Effector memory CD4-positive, alpha-beta T cell (primary cell): ENCODE measurements at regions not wholly inside any gene's neighbourhood (a gene's known extent, or its start where the extent isn't known, plus 50 kb on each side); places are given as distances from the start of the nearest gene placed in this dataset.
"Not testable (repeated sequence)": the region's sequence is repeated elsewhere in the genome, so short reads cannot be mapped to it uniquely, and the experiment has no call there.

ENCODE experiments used
- DNase-seq, 3 donors: peaks; one replicate each; pipeline ENCODE4 v3.0.0-alpha.2; 2020
- H3K27ac ChIP-seq: 2 replicates; pipeline ENCODE4 v1.7.0; 2013; ENCODE audit warnings: mild to moderate bottlenecking, low read length, moderate library complexity; ENCODE audit not compliant: insufficient read depth, poor library complexity, severe bottlenecking
- H3K27me3 ChIP-seq: replicated peaks from 2 replicates; pipeline ENCODE4 v1.7.0; 2013; ENCODE audit warnings: mild to moderate bottlenecking, low read length; ENCODE audit not compliant: insufficient read depth, control insufficient read depth, poor library complexity, severe bottlenecking
- H3K36me3 ChIP-seq: 2 replicates; pipeline ENCODE4 v1.7.0; 2013; ENCODE audit warnings: mild to moderate bottlenecking, low read length, moderate library complexity; ENCODE audit not compliant: control insufficient read depth, insufficient read depth
- H3K4me1 ChIP-seq: 2 replicates; pipeline ENCODE4 v1.7.0; 2013; ENCODE audit warnings: low read length, mild to moderate bottlenecking; ENCODE audit not compliant: control insufficient read depth, insufficient read depth, poor library complexity, severe bottlenecking
- H3K4me3 ChIP-seq: 2 replicates; pipeline ENCODE4 v1.7.0; 2013; ENCODE audit warnings: low read length, low read depth, mild to moderate bottlenecking; ENCODE audit not compliant: insufficient read depth, poor library complexity, severe bottlenecking
- H3K9me3 ChIP-seq: 2 replicates; pipeline ENCODE4 v1.7.0; 2013; ENCODE audit warnings: mild to moderate bottlenecking, low read length, moderate library complexity; ENCODE audit not compliant: control insufficient read depth

DNA sequence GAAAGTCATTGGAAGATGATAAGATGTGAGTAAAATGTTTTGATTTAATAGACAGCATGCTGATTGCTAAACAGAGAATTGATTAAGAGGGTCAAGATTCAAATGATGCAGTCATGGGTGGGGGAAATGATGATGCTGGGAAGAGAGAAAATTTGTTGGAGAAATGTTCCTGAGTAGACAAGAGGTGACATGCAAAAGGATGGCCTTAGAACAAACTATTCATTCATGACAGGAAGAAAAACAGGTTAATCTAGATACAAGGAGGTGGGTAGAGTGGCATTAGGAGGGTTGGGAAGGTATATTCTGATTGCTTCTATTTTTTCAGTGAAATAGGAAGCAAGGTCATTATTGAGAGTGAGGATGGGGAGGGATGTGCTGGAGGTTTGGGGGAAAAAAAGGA, 146.7 kb downstream of the SEM1 start:
- DNase-seq, result no peak
- no peak overlapping the region for H3K27ac ChIP-seq
- no peaks in the 10 kb centered on the region for H3K36me3 ChIP-seq
- no peaks in the 10 kb centered on the region for H3K4me1 ChIP-seq
- H3K9me3 ChIP-seq, result no peaks in the 10 kb centered on the region
- H3K4me3 ChIP-seq, result no peak overlapping the region
- no peaks in the 10 kb centered on the region for H3K27me3 ChIP-seq

DNA sequence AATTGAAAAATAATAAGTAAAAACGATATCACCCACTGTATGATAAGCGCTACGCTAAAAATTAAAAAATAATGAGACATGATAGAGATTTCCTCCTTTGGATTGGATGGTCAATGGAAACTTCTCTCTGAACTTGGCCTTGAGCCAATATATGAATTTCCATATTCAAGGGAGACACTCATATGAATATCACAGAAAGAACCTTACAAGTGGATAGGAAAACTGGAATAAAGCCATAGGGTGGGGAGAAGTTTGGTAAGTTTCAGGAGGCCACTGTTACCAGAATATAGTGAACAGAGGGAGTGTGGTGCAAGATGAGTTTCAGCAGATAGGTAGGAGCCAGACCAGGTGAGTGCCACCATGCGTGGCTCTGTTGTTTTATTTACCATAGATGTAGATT, 147.2 kb downstream of the SEM1 start:
- Histone ChIP-seq H3K27ac (no peak overlapping the region), H3K4me3 (no peak overlapping the region), H3K9me3 (no peaks in the 10 kb centered on the region), H3K36me3 (no peaks in the 10 kb centered on the region), H3K4me1 (no peaks in the 10 kb centered on the region), H3K27me3 (no peaks in the 10 kb centered on the region)
- DNase-seq, result no peak

DNA sequence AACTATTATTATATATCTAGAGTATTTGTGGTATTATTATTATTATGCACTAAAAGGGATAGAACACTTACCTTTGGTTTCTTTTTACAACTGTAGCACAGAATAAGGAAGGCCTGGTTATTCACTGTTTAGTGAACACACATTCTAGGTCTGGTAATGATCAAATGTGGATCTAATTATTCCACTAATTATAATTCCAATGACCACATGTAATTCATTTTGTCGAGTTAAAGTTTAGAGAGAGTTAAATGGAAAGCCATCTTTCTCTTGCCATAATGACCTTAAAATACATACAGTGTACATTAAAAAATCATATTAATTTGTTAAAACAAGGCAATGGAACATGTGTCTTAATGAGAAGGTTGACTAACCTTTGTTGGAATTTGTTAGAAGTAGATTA, 147.8 kb downstream of the SEM1 start:
- H3K4me3 ChIP-seq, result no peak overlapping the region
- no peaks in the 10 kb centered on the region for H3K4me1 ChIP-seq
- H3K27me3 ChIP-seq, result no peaks in the 10 kb centered on the region
- DNase-seq, result no peak
- H3K27ac ChIP-seq, result no peak overlapping the region
- H3K9me3 ChIP-seq, result no peaks in the 10 kb centered on the region
- H3K36me3 ChIP-seq, result no peaks in the 10 kb centered on the region

DNA sequence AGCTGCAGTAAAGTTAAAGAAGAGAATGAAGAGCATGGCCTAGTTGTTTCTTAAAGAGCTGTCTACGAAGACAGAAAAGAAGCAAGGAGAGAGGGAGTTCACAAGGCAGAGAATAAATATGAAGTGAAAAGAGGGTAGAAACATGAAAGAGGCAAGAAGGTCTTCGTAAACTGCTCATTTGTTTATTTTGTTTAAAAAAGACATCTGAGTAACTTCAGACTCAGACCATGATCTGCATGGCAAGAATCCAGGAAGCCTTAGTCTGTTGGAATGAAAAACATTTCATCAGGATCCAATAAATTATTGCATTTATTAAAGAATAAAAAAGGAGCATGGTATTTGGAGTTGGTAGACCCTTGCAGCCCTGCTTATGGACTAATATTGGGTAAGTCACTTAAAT, 151.1 kb downstream of the SEM1 start:
- Histone ChIP-seq H3K9me3 (no peaks in the 10 kb centered on the region), H3K4me1 (no peaks in the 10 kb centered on the region), H3K4me3 (no peak overlapping the region), H3K36me3 (no peaks in the 10 kb centered on the region), H3K27ac (no peak overlapping the region), H3K27me3 (no peaks in the 10 kb centered on the region)
- no peak for DNase-seq

DNA sequence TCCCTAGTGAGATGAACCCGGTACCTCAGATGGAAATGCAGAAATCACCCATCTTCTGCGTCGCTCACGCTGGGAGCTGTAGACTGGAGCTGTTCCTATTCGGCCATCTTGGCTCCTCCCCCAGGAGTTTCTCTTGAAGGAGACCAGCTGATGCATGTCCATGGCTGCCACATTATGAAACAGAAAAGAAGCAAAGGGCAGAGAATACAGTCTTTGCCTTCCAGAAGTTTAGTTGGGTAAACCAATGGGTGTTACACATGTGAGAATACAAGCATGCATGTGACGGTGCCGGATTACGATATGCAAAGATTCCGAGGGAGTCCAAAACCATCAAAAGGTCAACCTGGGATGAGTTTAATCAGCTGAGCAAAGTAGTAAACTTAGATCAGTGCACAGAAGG, 151.6 kb downstream of the SEM1 start:
- no peaks in the 10 kb centered on the region for H3K27me3 ChIP-seq

DNA sequence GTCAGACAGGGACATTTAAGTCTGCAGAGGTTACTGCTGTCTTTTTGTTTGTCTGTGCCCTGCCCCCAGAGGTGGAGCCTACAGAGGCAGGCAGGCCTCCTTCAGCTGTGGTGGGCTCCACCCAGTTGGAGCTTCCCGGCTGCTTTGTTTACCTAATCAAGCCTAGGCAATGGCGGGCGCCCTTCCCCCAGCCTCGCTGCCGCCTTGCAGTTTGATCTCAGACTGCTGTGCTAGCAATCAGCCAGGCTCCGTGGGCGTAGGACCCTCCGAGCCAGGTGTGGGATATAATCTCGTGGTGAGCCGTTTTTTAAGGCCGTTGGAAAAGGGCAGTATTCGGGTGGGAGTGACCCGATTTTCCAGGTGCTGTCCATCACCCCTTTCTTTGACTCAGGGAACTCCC, 152.0 kb downstream of the SEM1 start:
- not testable (repeated sequence) for H3K27ac ChIP-seq, DNase-seq, H3K4me1 ChIP-seq, H3K9me3 ChIP-seq, H3K36me3 ChIP-seq, H3K27me3 ChIP-seq, H3K4me3 ChIP-seq

More for the DNA sequence above, 151.6 kb downstream of the SEM1 start:
- no peak overlapping the region for H3K4me3 ChIP-seq
- no peak overlapping the region for H3K27ac ChIP-seq
- no peak for DNase-seq
- H3K36me3 ChIP-seq, result no peaks in the 10 kb centered on the region
- H3K9me3 ChIP-seq, result no peaks in the 10 kb centered on the region
- H3K4me1 ChIP-seq, result no peaks in the 10 kb centered on the region

DNA sequence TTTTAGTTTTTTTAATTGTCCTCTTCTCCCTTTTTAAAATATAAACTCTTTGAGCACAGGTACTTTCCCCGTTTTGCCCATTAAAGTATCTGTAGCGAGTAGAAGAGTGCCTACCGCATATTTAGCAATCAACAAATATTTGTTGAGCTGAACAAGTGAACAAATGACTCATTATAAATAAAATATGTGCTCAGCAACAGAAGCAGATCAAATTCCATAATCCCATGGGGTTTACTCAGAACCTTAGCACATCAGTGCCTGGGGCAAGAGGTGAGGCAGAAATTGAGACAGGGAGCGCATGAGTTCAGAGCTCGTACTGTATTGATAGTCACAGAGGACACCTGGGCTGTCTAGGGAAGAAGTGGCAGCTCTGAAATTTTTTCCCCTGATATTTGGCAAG, 161.0 kb downstream of the SEM1 start:
- DNase-seq, result no peak
- Histone ChIP-seq H3K9me3 (no peaks in the 10 kb centered on the region), H3K4me1 (no peaks in the 10 kb centered on the region), H3K27me3 (no peaks in the 10 kb centered on the region), H3K36me3 (no peaks in the 10 kb centered on the region), H3K4me3 (no peak overlapping the region), H3K27ac (no peak overlapping the region)

DNA sequence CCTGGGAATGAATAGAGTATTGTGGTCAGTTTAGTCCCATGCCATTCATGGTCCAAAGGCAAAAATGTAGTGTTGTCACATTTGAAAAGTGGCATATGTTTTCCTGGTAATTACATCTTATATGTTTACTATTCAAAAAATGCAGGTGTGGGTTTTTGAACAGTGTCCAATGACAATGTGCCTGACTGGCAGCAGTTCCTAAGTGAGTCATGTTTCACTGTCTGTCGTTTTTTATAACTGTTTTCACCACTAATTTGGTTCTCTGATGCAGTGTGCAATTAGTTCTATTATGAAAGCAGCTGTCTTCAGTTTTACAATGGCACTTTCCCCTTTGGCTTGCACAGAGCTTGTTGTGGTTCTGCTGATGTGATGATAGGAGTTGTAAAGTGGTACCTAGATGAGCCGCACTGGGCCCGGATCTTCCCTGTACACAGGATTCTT, 162.3 kb downstream of the SEM1 start:
- H3K27me3 ChIP-seq, result no peaks in the 10 kb centered on the region
- no peak for DNase-seq
- no peaks in the 10 kb centered on the region for H3K9me3 ChIP-seq

GRCh38 chr7:96546426-96546825, 163.2 kb downstream of the SEM1 start:
- H3K27ac ChIP-seq, result no peak overlapping the region
- H3K4me1 ChIP-seq, result no peaks in the 10 kb centered on the region
- H3K4me3 ChIP-seq, result no peak overlapping the region
- H3K9me3 ChIP-seq, result no peaks in the 10 kb centered on the region
- DNase-seq, result no peak
- H3K36me3 ChIP-seq, result no peaks in the 10 kb centered on the region
- H3K27me3 ChIP-seq, result no peaks in the 10 kb centered on the region

More for the DNA sequence above, 162.3 kb downstream of the SEM1 start:
- no peaks in the 10 kb centered on the region for H3K4me1 ChIP-seq
- H3K27ac ChIP-seq, result no peak overlapping the region
- no peaks in the 10 kb centered on the region for H3K36me3 ChIP-seq
- no peak overlapping the region for H3K4me3 ChIP-seq

DNA sequence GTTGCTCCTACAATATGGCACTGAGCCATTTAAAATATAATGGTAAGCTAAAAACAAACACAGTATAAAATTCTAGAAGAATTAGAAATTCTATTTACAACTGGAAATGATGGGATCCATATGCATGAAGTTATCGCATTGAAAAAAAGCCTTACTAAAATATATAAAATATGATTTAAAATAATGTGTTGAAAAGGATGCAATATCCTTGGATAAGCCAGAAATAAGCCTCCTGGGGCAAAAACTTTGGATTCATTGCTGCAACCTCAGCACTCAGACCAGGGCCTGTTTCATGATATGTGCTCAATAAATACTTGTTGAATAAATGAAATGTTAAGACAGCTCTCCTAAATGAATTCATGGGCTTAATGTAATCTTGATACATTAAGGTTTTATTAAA, 170.2 kb downstream of the SEM1 start:
- no peaks in the 10 kb centered on the region for H3K4me1 ChIP-seq

DNA sequence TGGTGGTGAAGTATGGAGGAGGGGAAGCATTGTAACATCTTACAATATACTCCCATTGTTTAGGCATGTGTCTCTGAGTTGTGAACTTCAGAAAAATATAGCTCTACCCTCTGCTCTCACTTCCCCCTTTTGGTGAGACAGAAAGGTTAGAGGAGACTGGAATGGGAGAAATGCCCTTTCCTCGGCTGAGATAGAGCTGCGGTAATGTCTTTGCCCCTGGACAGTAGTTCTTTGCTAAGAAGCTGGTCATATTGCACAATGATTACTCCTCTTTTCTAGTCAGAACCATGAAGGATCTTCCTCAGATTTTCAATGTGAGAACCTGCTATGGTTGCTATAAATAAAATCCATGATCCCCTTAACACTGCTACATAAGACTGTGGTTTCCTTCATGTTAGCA, 171.0 kb downstream of the SEM1 start:
- Histone ChIP-seq H3K27ac (no peak overlapping the region), H3K4me3 (no peak overlapping the region), H3K4me1 (no peaks in the 10 kb centered on the region), H3K9me3 (no peaks in the 10 kb centered on the region), H3K27me3 (no peaks in the 10 kb centered on the region), H3K36me3 (no peaks in the 10 kb centered on the region)
- no peak for DNase-seq

More for the DNA sequence above, 170.2 kb downstream of the SEM1 start:
- no peak overlapping the region for H3K4me3 ChIP-seq
- no peaks in the 10 kb centered on the region for H3K27me3 ChIP-seq
- DNase-seq, result no peak
- no peak overlapping the region for H3K27ac ChIP-seq
- no peaks in the 10 kb centered on the region for H3K9me3 ChIP-seq
- no peaks in the 10 kb centered on the region for H3K36me3 ChIP-seq
